H9 (cell line): ENCODE measurements at regions not wholly inside any gene's neighbourhood (a gene's known extent, or its start where the extent isn't known, plus 50 kb on each side); places are given as distances from the start of the nearest gene placed in this dataset.

Source experiments
- DNase-seq: peaks from one replicate; pipeline ENCODE4 v3.0.0-alpha.2; 2017
- H2AFZ ChIP-seq: one replicate; pipeline ENCODE4 v1.6.1; 2013; ENCODE audit warnings: mild to moderate bottlenecking, low read length, control low read depth, moderate library complexity
- H2AK5ac ChIP-seq: 2 replicates; pipeline ENCODE4 v1.6.1; 2013; ENCODE audit warnings: low read length, control low read depth, mixed read lengths; ENCODE audit not compliant: insufficient read length
- H2BK120ac ChIP-seq: one replicate; pipeline ENCODE4 v1.6.1; 2013; ENCODE audit warnings: low read depth, mild to moderate bottlenecking, low read length, control low read depth, inconsistent platforms; ENCODE audit not compliant: poor library complexity, severe bottlenecking
- H2BK12ac ChIP-seq: 2 replicates; pipeline ENCODE4 v1.6.1; 2013; ENCODE audit warnings: low read length, control low read depth, mixed read lengths, low read depth; ENCODE audit not compliant: insufficient read length
- H2BK15ac ChIP-seq: 2 replicates; pipeline ENCODE4 v1.6.1; 2013; ENCODE audit warnings: low read depth, low read length, control low read depth
- H2BK20ac ChIP-seq: one replicate; pipeline ENCODE4 v1.6.1; 2013; ENCODE audit warnings: low read depth, mild to moderate bottlenecking, low read length, control low read depth, inconsistent platforms; ENCODE audit not compliant: poor library complexity, severe bottlenecking
- H2BK5ac ChIP-seq: 2 replicates; pipeline ENCODE4 v1.6.1; 2013; ENCODE audit warnings: low read length, control low read depth, mixed read lengths; ENCODE audit not compliant: insufficient read length
- H3K14ac ChIP-seq: 2 replicates; pipeline ENCODE4 v1.6.1; 2013; ENCODE audit warnings: low read length, control low read depth; ENCODE audit not compliant: insufficient read depth
- H3K18ac ChIP-seq: 2 replicates; pipeline ENCODE4 v1.6.1; 2013; ENCODE audit warnings: low read depth, mild to moderate bottlenecking, mixed read lengths, low read length, control low read depth; ENCODE audit not compliant: insufficient read length
- H3K23ac ChIP-seq: 2 replicates; pipeline ENCODE4 v1.6.1; 2013; ENCODE audit warnings: low read length, control low read depth, mixed read lengths, low read depth; ENCODE audit not compliant: insufficient read length
- H3K23me2 ChIP-seq: 2 replicates; pipeline ENCODE4 v1.6.1; 2013; ENCODE audit warnings: low read depth, mild to moderate bottlenecking, mixed read lengths, low read length, control low read depth; ENCODE audit not compliant: insufficient read length, poor library complexity, severe bottlenecking
- H3K27ac ChIP-seq: 2 replicates; pipeline ENCODE4 v1.5.1; 2013; ENCODE audit warnings: low read length, control low read depth, mixed read lengths, low read depth; ENCODE audit not compliant: insufficient read length
- H3K27me3 ChIP-seq: 2 replicates; pipeline ENCODE4 v1.6.1; 2013; ENCODE audit warnings: low read length, control low read depth, inconsistent platforms; ENCODE audit not compliant: insufficient read depth
- H3K4ac ChIP-seq: 2 replicates; pipeline ENCODE4 v1.6.1; 2013; ENCODE audit warnings: low read depth, mild to moderate bottlenecking, control low read depth, inconsistent platforms, low read length, moderate library complexity
- H3K4me1 ChIP-seq: 2 replicates; pipeline ENCODE4 v1.6.1; 2013; ENCODE audit warnings: low read length, control low read depth, inconsistent platforms; ENCODE audit not compliant: insufficient read depth
- H3K4me2 ChIP-seq: 2 replicates; pipeline ENCODE4 v1.6.1; 2013; ENCODE audit warnings: low read length, control low read depth, mixed read lengths; ENCODE audit not compliant: insufficient read length, insufficient read depth
- H3K56ac ChIP-seq: 2 replicates; pipeline ENCODE4 v1.6.1; 2013; ENCODE audit warnings: low read depth, mild to moderate bottlenecking, mixed read lengths, low read length, control low read depth; ENCODE audit not compliant: insufficient read length
- H3K79me1 ChIP-seq: 2 replicates; pipeline ENCODE4 v1.6.1; 2013; ENCODE audit warnings: low read depth, mild to moderate bottlenecking, moderate library complexity, low read length, control low read depth, inconsistent platforms; ENCODE audit not compliant: insufficient read depth, poor library complexity, severe bottlenecking
- H3K79me2 ChIP-seq: 2 replicates; pipeline ENCODE4 v1.6.1; 2013; ENCODE audit warnings: low read length, control low read depth, inconsistent platforms; ENCODE audit not compliant: insufficient read depth
- H3K9ac ChIP-seq: 2 replicates; pipeline ENCODE4 v1.6.1; 2013; ENCODE audit warnings: low read length, control low read depth, mixed read lengths; ENCODE audit not compliant: insufficient read length; ENCODE audit errors: extremely low read depth
- H3K9me3 ChIP-seq: one replicate; pipeline ENCODE4 v1.6.1; 2013; ENCODE audit warnings: low read depth, low read length, inconsistent platforms; ENCODE audit not compliant: control insufficient read depth
- H3T11ph ChIP-seq: one replicate; pipeline ENCODE4 v1.6.1; 2013; ENCODE audit warnings: mild to moderate bottlenecking, low read length, control low read depth, inconsistent platforms
- H4K20me1 ChIP-seq: one replicate; pipeline ENCODE4 v1.6.1; 2013; ENCODE audit not compliant: control insufficient read depth, insufficient read length, insufficient read depth
- H4K5ac ChIP-seq: 2 replicates; pipeline ENCODE4 v1.6.1; 2013; ENCODE audit warnings: low read depth, mild to moderate bottlenecking, mixed read lengths, low read length, control low read depth; ENCODE audit not compliant: insufficient read length
- H4K8ac ChIP-seq: replicated peaks from 2 replicates; pipeline ENCODE4 v1.6.1; 2013; ENCODE audit warnings: low read length, control low read depth, mixed read lengths, low read depth; ENCODE audit not compliant: insufficient read length
- H4K91ac ChIP-seq: 2 replicates; pipeline ENCODE4 v1.6.1; 2013; ENCODE audit warnings: low read depth, mild to moderate bottlenecking, moderate library complexity, mixed read lengths, low read length, control low read depth; ENCODE audit not compliant: insufficient read length
- H3K27ac Mint-ChIP-seq, 3 experiments: 2 replicates in 2 of 3; 3 replicates in 1 of 3; pipeline ENCODE4 v1.8.0; 2020 to 2021; ENCODE audit warnings: mixed read lengths in 3 of 3, mild to moderate bottlenecking in 1 of 3, moderate library complexity in 1 of 3
- H3K27me3 Mint-ChIP-seq: 2 replicates; pipeline ENCODE4 v1.8.0; 2021; ENCODE audit warnings: low read depth, mild to moderate bottlenecking, moderate library complexity, mixed read lengths
- H3K36me3 Mint-ChIP-seq, 3 experiments: 2 replicates in 2 of 3; 3 replicates in 1 of 3; pipeline ENCODE4 v1.8.0; 2020 to 2021; ENCODE audit warnings: low read depth in 3 of 3, mixed read lengths in 3 of 3; ENCODE audit not compliant: insufficient read depth in 1 of 3
- H3K4me1 Mint-ChIP-seq, 2 experiments: 2 replicates each; pipeline ENCODE4 v1.8.0; 2020; ENCODE audit warnings: mixed read lengths in 2 of 2
- H3K4me3 Mint-ChIP-seq, 2 experiments: 2 replicates in 1 of 2; 3 replicates in 1 of 2; pipeline ENCODE4 v1.8.0; 2020 to 2021; ENCODE audit warnings: mild to moderate bottlenecking in 2 of 2, mixed read lengths in 2 of 2, moderate library complexity in 1 of 2
- H3K9me3 Mint-ChIP-seq, 2 experiments: 2 replicates in 1 of 2; 3 replicates in 1 of 2; pipeline ENCODE4 v1.8.0; 2020; ENCODE audit warnings: mild to moderate bottlenecking in 2 of 2, mixed read lengths in 2 of 2, moderate library complexity in 1 of 2
- CTCF ChIP-seq: fragments of 200-600 bp; sonication (generic); conservative IDR thresholded peaks from 3 replicates; pipeline ENCODE4 v1.8.0; 2021; ENCODE audit warnings: antibody characterized with exemption, mild to moderate bottlenecking
- WGBS: extraction: QIAGEN DNeasy Blood & Tissue Kit; methylation state at CpG from one replicate; pipeline ENCODE4 v1.1.7; 2013; ENCODE audit warnings: missing lambda C conversion rate, low lambda C conversion rate, mixed read lengths; ENCODE audit not compliant: insufficient read length; ENCODE audit errors: extremely low coverage; 5-methylcytosine and 5-hydroxymethylcytosine counted together

- H3K27me3 ChIP-seq, result no peaks in the 10 kb centered on the region
- Mint-ChIP-seq H3K4me1 (peaks cover 0 to 2% of the 10 kb centered on the region in 2 experiments; a peak in 1 of 4 replicates), H3K4me3 (no peak overlapping the region), H3K27ac (no peak overlapping the region), H3K27me3 (no peaks in the 10 kb centered on the region; the same call in none of the 2 replicates), H3K9me3 (no peaks in the 10 kb centered on the region), H3K36me3 (no peaks in the 10 kb centered on the region; a peak in 1 of 7 replicates)
- H2BK20ac ChIP-seq, result no peak overlapping the region
- no peak overlapping the region for H3T11ph ChIP-seq
- no peak overlapping the region for H2AFZ ChIP-seq
- no peak overlapping the region for H3K27ac ChIP-seq
- no peaks in the 10 kb centered on the region for H3K4me1 ChIP-seq
- no peak overlapping the region for H2BK15ac ChIP-seq
- no peak overlapping the region for H3K56ac ChIP-seq
- H3K9me3 ChIP-seq, result no peaks in the 10 kb centered on the region
- H2BK120ac ChIP-seq, result no peak overlapping the region
- no peaks in the 10 kb centered on the region for H4K20me1 ChIP-seq
- no peak overlapping the region for H3K4ac ChIP-seq
- no peak overlapping the region for H4K8ac ChIP-seq
- no peak overlapping the region for H4K5ac ChIP-seq
- H3K23me2 ChIP-seq, result no peaks in the 10 kb centered on the region
- no peak for TF ChIP-seq CTCF
- no peaks in the 10 kb centered on the region for H3K79me1 ChIP-seq
- H2AK5ac ChIP-seq, result no peak overlapping the region
- WGBS, result no CpG with 5 or more reads among the region's 3 CpGs
- H3K4me2 ChIP-seq, result no peak overlapping the region
- H4K91ac ChIP-seq, result no peak overlapping the region
- H3K18ac ChIP-seq, result no peak overlapping the region
- H3K14ac ChIP-seq, result no peak overlapping the region
- no peak for DNase-seq
- H2BK5ac ChIP-seq, result no peak overlapping the region
- H3K9ac ChIP-seq, result no peak overlapping the region
- no peaks in the 10 kb centered on the region for H3K79me2 ChIP-seq
- no peak overlapping the region for H3K23ac ChIP-seq
- H2BK12ac ChIP-seq, result no peak overlapping the region
These were observed 502.3 kb downstream of the FOXO1 start for GRCh38 chr13:40164133-40164532.
